Superior temporal gyrus (tissue), 1 donor: ENCODE measurements at regions not wholly inside any gene's neighbourhood (a gene's known extent, or its start where the extent isn't known, plus 50 kb on each side); places are given as distances from the start of the nearest gene placed in this dataset.
"Not testable (repeated sequence)": the region's sequence is repeated elsewhere in the genome, so short reads cannot be mapped to it uniquely, and the experiment has no call there.

Source experiments
- DNase-seq: peaks from one replicate; pipeline ENCODE4 v3.0.0-alpha.2; 2016; ENCODE audit errors: extremely low spot score

DNA sequence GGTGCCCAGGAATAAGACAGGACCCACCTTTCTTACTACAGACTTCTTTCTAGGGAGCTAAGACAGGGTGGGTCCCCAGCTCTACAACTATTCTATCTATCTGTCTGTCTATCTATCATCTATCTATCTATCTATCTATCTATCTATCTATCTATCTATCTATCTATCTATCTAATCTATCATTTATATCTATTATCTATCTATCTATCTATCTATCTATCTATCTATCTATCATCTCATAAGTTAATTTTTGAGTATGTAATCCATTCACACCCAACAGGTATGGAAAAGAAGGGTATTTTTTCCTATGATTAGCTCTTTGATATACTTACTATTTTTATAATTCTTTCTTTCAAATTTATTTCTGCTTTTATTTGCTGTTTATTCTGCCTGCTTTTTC, 55.9 kb downstream of the BAMBI start:
- no peak for DNase-seq

- no peak for DNase-seq
Measured at GRCh38 chr10:28733647-28734046, 56.3 kb downstream of the BAMBI start.

- DNase-seq, result no peak
Measured at GRCh38 chr10:28734938-28735759, 57.8 kb downstream of the BAMBI start.

GRCh38 chr10:28737096-28737495, 59.8 kb downstream of the BAMBI start:
- DNase-seq, result no peak

DNA sequence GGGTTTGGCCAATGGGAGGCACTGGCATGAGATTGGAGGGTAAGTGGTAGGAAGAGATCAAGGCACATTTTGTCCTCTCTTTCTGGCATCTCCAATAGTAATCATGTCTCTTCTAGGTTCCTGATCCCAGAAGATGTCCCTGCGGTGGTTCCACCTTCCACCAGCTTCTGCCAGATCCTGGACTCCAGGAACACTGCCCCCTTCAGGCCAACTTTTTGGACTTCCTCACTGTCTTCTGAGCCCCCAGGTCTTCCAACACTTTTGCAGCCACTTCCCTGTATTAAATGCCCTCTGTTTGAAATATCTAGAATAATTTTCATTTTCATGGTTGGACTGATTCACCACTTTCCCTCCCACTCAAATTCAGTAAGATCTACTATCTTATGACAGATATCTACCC, 60.9 kb downstream of the BAMBI start:
- no peak for DNase-seq

DNA sequence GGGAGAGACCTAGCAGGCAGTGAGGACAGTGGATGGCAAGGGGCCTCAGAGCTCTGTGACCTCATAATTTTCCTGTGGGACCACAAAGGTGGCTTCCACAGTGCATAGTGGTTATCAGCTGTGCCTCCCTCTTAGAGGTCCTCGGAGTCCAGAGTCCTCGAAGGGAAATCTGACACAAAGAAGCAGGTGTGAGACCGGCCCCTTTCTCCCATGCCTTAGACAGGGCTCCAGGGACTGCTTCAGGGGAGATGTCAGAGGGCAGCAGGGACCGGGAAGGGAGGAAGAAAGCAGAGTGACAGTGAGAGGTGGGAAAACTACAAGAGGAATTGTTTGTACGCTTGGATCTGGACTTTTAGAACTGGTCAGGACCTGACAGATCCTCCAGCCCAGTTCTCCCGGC, 66.3 kb downstream of the BAMBI start:
- DNase-seq, result no peak

- DNase-seq, result no peak
Measured at GRCh38 chr10:28744069-28744768, 66.9 kb downstream of the BAMBI start.

GRCh38 chr10:28754930-28755718, 77.8 kb downstream of the BAMBI start:
- DNase-seq, result no peak

DNA sequence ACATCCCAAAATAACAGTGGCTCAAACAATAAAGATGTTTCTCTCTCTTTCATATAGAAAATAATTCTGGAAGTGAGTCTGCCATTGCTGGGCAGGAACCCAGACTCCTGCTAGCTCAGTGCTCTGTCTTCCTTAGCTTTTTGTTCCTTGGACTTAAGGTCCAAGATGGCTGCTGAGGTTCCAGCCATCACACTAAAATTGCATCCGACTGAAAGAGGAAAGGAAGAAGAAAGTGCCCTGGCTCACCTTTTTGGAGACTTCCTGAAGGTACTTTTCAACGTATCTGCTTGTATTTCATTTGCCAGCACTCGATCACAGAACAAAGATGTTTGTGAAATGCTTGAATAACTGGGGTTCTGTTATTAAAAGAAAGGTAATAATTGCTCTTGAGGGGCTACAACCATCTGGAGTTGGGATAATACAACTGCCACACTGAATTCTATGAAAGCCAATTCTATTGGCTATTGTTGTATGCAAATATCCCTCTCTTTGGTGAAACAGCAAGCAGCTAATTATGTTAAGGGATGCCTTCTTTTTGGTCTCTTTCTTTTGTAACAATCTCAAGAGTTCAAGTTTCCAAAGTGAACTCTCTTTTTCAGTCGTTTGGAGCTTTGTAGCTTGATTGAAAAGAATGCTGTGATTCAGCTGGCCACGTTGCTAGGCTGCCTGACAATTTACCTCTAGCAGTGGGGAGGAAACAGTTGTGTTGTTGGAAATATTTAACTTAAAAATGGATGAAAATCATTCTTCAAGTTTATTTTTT, 83.9 kb downstream of the BAMBI start:
- no peak for DNase-seq

DNA sequence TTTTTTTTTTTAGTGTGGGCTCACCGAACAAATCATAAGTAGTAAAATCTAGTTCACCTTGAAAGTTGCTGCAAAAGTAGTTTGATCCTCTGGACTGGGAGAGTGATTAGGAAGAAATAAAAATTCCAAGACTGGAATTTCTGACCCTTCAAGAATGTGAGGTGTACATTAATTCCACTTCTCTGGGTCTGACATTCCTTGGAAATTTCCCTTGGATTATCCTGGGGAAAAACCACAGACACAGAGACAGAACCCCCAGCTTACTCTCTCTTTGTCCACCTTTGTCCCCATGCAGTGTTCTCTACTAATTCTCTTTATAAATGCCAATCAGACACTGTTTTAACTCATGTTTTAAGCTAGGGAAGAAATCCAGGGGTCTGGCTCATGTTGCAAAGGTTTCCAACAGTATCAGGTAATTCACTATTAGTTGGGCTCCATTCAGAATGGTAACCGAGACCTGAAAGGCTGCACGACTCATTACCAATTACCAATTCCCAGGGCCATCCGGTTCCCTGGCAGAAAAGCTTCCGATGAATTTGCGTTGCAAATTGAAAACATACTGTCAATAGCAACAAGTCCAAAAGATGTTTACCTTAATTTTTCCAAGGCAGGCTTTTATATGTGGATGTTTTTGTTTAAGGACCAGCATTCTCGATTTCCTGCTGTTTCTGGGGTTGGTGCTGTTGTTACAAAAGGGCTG, 86.3 kb downstream of the BAMBI start:
- no peak for DNase-seq

GRCh38 chr10:28765641-28766040, 88.3 kb downstream of the BAMBI start:
- no peak for DNase-seq

DNA sequence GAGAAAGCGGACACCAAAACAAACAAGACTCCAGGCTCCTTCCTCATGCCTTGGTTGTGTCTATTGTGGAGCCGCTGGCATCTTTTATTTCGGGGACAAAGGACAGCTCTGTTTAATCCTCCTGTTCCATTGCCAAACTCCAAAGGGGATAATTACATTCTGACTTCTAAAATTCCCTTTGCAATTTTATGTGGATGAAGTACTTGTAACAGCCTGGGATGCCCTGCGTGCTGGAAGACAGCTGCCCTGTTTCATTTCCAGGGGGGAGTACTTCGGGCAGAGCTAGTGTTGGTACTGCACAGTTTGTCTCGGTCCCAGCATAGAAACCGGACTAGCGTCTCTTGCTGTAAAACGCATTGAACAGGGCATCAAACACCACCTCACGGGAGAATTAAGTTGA, 90.9 kb downstream of the BAMBI start:
- peak; percentile 74 for DNase-seq

DNA sequence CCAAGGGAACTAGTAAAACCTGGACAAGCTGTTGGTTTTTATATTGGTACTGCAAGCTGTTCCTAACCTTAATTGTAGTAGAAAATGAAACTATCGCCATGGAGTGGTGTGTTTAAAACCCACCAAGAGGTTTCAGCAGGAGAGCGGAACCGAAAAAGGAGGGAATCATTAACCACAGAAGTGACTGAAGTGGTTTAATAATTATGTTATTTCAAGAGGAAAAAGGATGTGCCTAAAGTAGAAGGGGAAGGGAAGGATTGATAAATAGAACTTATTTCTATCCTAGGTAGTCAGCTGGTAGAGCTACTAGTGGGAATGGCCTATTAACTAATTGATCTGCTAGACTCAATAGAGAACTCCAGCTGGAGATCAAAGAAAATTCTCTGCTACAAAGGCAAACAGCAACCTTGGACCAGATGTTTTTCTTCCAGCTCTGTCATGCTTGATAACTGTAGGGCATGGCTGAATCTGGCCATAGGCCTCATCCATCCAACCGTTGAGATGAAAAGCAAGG, 91.8 kb downstream of the BAMBI start:
- DNase-seq, result no peak

- not testable (repeated sequence) for DNase-seq
Measured at GRCh38 chr10:28771580-28772090, 94.3 kb downstream of the BAMBI start.

GRCh38 chr10:28774051-28774995, 97.0 kb downstream of the BAMBI start:
- DNase-seq, result no peak

DNA sequence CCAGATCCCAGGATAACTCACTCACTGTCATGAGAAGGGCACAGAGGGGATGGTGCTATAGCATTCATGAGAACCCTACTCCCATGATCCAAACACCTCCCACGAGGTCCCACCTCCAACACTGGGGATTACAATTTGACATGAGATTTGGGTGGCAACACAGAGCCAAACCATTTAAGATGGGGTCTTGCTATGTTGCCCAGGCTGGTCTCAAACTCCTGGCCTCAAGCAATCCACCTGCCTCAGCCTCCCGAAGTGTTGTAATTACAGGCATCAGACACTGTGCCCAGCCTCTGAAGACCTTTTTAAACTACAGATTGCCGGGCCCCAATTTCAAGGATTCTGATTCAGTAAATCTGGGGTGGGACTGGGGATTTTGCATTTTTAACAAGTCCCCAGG, 98.5 kb downstream of the BAMBI start:
- DNase-seq, result no peak

DNA sequence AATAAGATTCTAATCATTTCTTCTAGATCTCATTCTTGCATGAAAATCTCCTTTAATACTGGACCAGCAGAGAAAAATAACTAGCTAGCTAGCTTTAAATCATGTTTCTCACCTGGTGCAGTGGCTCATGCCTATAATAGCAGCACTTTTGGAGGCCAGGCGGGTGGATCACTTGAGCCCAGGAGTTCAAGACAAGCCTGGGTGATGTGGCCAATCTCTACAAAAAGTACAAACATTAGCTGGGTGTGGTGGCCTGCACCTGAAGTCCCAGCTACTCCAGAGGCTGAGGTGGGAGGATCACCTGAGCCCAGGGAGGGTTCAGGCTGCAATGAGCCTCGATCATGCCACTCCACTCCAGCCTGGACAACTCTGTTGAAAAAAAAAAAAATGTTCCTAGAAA, 99.2 kb downstream of the BAMBI start:
- no peak for DNase-seq

DNA sequence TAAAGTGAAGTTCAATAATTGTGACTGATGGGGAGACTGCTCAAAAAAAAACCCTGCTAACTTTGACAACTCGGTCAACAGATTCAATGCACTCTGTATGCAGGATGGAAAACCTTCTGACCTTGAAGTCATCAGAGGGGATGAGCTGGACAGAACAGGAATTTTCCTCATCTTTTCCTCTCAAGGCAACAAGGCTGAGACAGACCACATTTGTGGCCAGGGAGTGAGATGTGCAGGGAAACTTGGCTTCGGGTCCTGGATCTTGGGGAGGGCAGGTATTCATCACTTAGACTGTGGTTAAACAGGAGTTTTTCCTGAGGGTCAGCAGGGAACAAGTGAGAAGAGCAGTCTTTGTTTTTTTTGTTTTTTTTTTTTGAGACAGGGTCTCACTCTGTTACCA, 100.6 kb downstream of the BAMBI start:
- DNase-seq, result no peak

- DNase-seq, result no peak
Measured at GRCh38 chr10:28778524-28778923, 101.2 kb downstream of the BAMBI start.

GRCh38 chr10:28781296-28781695, 104.0 kb downstream of the BAMBI start:
- DNase-seq, result no peak
